NCI-H1417 (cell line): ENCODE measurements at regions not wholly inside any gene's neighbourhood (a gene's known extent, or its start where the extent isn't known, plus 50 kb on each side); places are given as distances from the start of the nearest gene placed in this dataset.
A peak's percentile ranks its signal among the peaks of the same experiment; 100 is the strongest.

ENCODE experiments used
- DNase-seq, 3 experiments: peaks; one replicate each; lab custom pipeline; 2025; lab: John Stamatoyannopoulos, UW

DNA sequence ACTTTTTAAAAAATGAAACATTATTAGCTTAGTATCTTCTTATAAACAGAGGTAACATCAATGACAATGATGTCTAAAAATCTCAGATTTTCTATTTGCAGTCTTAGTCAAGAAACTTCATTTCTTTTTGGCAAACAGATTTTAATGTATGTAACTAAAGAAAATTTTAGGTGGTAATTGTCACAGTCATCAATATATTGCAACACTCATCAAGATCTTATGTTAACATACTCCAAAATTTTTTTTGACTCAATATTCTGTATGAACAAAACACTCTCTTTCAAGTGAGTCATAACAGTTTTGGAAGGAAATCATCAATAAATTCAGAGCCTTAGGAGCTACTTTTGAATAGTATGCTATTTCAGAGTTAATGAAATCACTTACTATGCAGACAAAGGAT, 1507.6 kb downstream of the SLITRK1 start:
- no peak for DNase-seq

DNA sequence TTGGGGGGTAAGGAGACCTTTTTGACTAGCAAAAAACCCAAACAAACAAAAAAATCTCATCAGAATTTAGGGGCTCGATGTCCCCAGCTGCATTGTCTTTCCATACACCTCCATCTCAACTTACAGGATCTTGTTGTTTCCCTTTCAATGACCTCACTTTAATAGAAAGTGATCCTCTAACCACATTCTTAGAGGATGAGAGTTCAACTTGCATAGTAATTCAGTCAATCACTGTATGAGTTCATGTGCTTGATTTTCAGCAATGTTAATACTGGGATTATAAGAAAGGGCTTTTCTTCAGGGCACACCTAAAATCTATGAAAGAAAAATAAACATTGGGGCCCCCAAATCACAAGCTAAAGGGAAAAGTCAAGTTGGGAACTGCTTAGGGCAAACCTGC, 1512.0 kb downstream of the SLITRK1 start:
- DNase-seq: no peak

DNA sequence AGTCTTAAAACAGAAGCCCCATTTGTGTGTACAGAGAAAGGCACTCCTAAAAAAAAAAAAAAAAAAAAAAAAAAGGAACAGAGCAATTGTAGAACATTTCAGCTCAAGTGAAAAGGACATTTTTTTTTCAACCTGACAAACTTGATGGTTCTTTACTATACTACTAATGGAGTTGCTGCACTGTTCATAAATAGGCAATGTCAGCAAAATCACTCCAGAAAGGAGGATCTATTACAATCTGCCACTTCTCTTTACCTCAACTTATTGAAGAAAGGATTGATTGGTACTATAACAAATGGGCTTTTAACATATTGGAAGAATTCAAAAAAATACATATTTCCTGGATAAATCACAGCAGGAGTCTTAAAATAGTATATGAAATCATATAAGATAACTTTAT, 1517.7 kb downstream of the SLITRK1 start:
- no peak for DNase-seq

DNA sequence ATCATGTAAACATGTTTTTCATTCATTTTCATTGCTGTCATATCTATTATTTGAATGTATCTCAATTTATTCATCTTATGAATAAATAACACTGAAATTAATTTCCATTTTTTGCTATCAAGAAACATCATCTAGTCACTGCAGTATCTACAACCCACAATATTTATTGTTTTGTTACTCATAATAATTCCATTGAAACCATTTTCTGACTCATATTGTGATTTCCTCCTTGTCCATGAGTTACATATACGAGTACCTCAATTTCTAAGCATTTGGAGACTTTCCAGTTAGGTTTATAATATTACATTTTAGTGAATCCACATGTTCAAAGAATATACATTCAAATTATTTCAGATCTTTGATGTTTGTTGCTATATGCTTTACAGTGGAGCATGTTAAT, 1524.0 kb downstream of the SLITRK1 start:
- no peak for DNase-seq

DNA sequence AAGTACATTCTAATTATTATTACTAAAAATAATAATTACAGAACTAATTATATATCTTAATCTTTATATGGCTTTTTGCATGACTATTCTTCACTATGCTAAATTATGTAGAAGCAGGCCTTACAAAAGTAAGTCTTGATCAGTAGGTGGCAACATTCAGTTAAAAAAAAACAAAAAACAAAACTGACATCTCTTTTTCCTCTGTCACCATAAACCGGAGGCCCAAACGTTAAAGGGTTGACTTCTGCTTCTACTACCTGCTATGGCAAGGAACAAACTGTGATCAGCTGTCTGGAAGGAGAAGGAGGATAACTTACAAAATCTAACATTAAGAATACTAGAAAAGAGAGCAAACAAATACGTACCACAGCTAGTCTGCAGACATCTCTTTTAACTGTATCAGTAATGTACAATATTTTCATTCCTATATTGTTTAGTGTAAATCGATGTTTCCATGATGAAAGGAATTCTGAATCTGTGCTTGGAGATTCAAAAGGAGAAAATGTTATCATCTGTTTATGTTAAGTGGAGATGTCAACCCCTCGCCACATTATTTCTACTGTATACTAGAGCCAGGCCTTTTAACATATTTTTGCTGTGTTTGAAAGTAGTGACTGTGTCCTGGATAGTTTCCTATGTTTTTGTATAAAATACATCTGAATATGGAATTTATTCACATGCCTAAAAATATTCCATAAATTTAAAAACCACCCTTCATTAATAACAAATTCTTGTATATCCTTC, 1525.4 kb downstream of the SLITRK1 start:
- DNase-seq: peak in 1 of 3 experiments; percentile 44

DNA sequence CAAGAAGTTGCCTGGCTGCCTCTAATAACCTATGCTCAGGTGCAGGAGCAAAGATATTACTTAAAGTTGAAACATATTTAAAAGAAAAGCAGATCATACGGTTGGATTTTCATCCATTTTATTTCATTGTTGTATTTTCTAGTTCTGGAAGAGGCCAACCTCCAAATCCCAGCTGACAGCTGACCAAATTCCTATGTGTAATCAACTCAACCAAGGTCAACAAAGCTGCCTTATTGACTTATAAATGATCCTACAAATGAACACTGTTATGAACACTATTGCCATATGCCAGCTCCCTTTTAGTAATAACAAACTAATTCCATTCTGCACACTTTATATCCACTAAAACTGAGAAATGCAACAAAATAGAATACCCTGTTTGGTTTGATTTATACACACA, 1537.4 kb downstream of the SLITRK1 start:
- peak in 2 of 3 experiments; percentile 10 to 67 for DNase-seq

DNA sequence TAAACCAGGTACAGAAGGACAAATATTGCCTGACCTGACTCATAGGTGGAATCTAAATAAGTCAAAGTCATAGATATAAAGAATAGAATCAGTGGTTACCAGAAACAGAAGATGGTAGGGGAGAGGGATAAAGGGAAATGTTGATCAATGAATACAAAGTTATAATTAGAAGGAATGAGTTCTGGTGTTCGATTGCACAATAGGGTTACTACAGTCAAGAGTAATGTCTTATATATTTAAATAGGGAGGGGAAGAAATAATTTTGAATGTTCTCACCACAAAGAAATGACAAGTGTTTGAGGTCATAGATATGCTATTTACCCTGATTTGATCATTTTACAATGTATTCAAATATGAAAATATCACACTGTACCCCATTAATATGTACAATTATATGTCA, 1541.2 kb downstream of the SLITRK1 start:
- no peak for DNase-seq

DNA sequence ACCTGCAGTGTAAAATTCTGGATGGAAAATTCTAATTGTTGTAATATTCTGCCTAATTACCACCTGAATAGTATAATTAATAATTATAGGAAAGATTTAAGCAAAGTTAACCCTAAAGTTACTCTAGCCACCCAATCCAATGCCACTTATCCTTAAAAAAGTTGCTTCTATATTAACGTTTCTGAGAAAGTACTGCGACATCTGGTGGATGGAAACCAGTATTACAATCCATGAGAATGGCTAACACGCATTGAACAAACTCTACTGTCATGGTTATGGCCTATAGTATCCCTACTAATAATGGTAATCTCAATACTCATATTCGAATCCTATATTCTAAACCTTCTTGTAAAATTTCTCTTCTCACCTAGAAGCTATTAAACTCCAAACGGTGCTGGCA, 1551.8 kb downstream of the SLITRK1 start:
- no peak for DNase-seq

DNA sequence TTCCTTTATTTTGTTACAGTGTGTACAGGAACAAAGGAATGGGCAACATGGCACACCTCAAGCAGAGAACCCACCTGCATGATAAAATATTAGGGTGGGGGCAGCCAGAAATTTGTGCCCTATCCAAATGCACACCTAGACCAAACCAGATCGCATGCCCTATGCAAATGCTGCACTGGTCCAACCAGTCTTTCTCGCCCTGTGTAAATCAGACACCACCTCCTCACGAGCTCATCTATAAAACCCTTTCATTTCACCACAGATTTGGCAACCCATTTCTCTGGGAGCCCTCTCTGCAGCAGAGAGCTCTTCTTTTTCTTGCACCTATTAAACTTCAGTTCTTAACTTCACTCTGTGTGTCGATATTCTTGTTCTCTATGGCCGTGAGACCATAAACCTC, 1559.2 kb downstream of the SLITRK1 start:
- DNase-seq: no peak

DNA sequence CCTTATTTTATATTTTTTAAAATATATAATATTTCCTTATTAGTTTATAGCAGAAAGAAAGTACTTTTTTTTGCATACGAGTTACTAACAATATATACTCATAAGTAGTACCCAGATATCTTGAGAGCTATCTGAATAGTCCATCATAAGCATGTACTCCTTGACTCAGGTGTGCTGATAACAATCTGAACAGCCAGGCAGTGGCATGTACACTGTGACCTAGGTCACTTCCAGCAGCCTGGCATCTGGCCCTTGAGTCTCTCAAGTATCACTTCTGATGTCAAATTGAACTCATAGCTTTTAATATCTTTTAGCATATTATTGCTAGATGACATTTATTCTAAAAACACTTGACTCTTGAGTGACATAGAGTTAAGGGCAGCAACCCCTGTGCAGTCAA, 1576.7 kb downstream of the SLITRK1 start:
- DNase-seq: peak in 1 of 3 experiments; percentile 59

DNA sequence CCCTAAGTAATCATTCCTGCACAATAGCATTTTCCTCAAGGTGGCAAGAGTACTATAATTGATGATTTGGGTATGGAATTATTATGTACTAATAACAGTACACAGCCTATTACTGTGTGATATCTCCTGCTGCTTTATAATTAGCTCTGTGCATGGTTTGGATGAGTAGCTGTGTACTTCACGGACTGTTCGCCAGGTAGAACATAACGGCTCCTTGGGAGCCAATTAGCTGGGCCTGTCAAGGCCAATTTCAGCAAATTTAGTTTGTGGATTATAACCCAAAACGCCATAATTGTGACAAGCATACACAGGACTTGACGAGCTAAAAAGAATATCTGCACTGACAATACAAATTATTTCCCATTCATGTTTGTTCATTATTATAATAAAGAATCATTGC, 1584.2 kb downstream of the SLITRK1 start:
- DNase-seq: peak in 2 of 3 experiments; percentile 53 to 90

DNA sequence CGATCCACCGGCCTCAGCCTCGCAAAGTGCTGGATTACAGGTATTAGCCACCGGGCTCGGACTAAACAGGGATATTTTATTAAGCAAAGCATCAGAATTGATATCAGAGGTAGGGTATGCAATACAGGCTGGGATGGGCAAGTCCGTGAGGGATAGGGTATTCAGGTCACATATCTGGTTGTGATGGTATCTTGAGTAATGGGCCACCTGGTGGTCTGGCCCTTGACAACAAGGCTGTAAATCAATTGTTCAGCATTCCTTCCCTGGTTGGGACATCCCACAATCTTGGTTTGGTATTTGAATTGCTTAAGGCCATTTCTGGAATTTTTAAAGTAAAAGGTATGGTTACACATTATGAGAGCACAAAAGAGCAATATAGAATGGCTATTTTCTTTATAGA, 1588.0 kb downstream of the SLITRK1 start:
- no peak for DNase-seq

DNA sequence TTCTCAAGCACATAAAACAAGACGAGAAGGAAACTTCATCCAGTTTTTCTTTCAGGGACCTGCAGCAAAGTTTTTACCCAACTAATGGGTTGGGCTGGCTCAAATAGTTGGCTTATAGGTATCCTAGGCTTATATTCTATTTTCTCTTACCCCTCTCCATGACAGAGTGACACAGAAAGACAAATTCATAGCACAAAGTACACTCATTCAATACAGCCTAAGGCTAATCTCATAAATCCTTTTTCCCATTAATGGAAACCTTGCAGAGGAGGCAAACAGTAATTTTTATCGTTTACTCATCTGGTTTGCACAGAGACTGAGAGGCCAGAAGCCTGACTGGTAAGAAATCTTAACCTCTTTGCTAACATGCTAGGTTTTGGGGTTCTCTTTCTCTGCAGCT, 1589.9 kb downstream of the SLITRK1 start:
- peak in 1 of 3 experiments; percentile 73 for DNase-seq

DNA sequence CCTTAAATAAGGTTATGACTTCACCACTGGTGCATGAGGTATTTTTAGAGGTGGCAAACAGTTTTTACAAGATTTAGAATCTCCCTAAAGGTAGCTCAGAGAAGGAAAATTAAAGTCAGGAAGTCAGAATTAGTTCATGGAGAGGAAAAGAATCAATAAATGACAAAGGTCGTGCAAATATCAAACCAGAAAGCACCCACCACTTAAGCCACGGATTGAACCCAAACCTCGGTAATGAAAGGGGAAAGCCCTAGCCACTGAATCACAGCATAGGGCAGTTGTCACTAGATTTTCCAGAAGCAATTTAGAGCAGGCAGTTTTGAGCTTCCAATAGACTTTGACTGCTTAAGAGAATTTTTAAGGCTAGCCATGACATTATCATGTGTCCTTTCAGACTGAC, 1590.4 kb downstream of the SLITRK1 start:
- peak in 1 of 3 experiments; percentile 45 for DNase-seq

DNA sequence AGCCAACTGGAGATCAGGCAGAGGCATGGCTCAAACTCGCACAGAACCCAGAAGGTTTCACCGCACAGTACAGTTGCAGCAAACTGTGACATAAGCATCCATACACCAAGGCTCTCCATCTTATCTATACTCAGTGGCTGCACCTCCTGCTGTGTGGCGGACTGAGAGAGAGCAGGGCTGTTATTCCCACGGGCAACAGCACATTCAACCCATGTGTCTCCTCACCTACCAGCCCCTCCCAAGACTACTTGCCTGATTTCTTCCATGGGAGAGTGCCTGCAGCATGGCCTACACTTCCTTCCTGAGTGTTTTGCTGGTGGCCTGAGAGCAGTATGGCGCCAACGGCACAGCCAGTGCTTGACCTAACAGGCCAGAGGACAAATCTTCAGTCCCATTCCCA, 1606.6 kb downstream of the SLITRK1 start:
- DNase-seq: no peak

DNA sequence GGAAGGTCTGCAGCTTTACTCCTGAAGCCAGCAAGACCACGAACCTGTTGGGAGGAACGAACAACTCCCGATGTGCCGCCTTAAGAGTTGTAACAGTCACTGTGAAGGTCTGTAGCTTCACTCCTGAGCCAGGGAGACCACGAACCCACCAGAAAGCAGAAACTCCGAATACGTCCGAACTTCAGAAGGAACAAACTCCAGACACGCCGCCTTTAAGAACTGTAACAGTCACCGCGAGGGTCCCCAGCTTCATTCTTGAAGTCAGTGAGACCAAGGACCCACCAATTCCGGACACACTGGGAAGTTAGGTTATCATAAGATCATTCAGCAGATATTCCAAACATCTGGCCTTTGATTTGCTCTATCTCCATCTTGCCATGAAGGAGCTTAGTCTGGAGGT, 1623.0 kb downstream of the SLITRK1 start:
- DNase-seq: no peak

DNA sequence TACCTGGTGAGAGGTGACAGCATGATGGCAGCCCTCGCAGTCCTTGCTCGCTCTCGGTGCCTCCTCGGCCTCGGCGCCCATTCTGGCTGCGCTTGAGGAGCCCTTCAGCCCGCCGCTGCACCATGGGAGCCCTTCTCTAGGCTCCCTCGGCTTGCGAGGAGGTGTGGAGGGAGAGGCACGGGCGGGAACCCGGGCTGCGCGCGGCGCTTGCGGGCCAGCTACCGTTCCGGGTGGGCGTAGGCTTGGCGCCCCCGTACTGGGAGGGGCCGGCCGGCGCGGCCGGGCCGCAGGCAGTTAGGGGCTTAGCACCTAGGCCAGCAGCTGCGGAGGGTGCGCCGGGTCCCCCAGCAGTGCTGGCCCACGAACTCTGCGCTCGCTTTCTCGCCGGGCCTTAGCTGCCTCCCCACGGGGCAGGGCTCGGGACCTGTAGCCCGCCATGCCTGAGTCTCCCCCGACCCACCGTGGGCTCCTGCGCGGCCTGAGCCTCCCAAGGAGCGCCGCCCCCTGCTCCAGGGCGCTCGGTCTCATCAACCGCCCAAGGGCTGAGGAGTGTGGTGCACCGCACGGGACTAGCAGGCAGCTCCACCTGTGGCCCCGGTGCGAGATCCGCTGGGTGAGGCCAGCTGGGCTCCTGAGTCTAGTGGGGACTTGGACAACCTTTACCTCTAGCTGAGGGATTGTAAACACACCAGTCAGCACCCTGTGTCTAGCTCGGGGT, 1624.3 kb downstream of the SLITRK1 start:
- no peak for DNase-seq

DNA sequence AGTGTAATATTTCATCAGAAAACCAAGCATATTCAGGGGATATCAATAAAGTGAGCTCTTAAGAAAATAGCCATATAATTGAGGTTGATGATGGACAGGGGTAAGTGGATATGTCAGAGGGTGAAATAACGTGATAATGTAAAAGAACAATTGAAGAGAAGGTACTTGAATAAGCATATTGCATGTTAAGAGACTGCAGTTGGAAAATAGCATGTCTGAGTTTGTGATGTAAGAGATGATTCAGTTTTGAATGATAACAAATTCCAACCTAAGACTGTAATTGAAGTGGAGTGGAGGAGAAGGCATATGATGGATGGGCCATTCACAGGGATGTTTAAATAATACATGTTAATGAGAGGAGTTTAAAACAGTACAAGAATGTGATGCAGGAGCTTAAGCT, 1633.5 kb downstream of the SLITRK1 start:
- peak in 1 of 3 experiments; percentile 63 for DNase-seq

DNA sequence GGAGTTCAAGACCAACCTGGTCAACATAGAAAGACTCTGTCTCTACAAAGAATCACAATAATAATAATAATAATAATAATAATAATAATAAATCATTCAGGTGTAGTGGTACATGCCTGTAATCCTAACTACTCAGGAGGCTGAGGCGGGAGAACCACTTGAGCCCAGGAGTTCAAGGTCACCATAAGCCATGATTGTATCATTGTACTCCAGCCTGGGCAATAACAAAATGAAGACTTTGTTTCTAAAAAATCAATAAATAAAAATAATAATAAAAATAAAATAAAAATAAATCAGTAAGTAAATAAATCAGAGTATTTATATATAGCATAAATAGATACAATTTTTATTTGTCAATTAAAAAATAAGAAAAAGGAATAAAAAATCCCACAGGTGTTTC, 1636.4 kb downstream of the SLITRK1 start:
- DNase-seq: no peak

DNA sequence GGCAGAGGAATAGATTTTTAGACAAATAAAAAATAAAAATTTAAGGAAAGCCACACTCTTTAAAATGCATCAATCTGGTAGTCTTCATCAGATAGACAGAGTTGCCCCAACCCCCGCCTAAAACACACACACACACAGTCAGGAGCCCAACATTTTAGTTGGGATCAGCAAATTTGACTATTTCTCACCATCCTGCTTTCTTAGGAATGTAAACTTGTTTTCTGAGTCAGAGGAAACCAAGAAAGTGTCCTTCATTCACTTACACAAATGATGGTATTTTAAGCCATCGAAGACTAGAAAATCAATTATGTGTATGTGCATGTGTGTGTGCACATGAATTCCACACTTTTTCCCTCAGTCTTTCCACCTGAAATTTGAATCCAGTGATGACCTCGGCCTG, 1657.5 kb downstream of the SLITRK1 start:
- DNase-seq: no peak

DNA sequence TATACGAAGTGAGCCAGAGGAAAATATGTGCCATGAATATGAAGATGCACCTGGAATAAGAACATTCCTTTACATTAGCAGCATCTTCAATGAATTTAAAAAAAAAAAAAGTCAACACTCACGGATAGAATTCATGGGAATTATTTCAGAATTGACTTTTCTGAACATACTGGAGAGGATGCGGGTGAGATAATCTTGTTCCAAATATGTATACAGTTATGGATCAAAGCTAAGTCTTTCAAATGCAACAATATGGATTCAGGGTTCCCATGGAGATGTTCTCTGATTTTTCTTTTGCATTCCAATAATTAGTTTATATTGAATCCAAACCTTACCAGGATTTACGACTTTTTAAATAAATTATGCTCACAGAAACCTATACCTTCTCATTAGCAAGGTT, 1660.7 kb downstream of the SLITRK1 start:
- no peak for DNase-seq

DNA sequence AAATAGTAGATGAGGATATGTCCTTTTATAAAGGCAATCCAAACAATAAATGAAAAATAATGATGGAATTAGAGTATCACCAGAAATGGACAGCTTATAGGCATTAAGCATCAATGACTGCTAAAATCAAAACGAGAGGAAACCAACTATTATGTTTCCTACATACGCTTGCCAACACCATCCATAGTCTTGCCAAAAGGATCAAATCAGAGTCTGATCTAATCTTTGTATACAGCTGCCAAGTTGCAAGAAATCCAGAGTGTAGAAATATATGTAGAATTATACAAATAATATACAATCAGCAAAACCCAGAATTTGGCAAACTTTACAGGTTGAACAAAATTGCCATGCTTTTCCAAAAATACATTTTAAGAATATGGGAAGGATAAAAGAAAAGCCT, 1661.6 kb downstream of the SLITRK1 start:
- DNase-seq: no peak

DNA sequence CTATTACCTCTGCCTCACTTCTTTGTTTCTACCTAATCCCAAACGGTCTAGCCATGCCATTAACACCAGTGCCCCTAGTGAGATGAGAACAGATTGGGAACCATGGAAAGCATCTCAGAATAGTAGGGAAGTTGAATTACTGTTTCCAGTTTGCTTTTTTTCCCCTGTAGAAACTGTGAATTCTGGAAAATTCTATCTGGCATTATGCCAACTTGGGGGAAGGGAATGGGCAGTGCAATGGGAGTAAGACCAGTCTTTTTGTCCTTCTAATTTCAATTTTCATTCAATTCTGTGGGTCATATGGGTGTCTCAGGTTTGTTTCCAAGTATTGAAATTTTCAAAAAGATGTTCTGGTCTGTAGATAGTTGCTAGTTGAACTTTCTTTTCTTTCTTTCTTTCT, 1666.1 kb downstream of the SLITRK1 start:
- DNase-seq: no peak

DNA sequence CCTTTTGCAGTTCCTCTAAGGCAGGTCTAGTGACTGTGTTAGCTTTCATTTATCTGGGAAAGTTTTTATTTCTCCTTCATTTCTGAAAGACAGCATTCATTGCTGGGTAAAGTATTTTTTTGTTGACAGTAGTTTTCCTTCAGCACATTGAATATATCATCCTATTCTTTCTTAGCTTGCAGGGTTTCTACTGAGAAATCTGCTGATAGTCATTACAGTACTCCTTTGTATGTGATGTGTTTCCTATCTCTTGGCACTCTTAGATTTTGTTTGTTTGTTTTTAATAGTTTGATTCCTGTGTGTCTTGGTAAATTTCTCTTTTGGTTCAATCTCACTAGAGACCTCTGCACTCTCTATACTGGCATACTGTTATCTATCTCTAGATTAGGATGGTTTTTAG, 1667.9 kb downstream of the SLITRK1 start:
- DNase-seq: no peak
